OCI-LY1 (cell line): ENCODE measurements at regions not wholly inside any gene's neighbourhood (a gene's known extent, or its start where the extent isn't known, plus 50 kb on each side); places are given as distances from the start of the nearest gene placed in this dataset.

Source experiments
- CTCF ChIP-seq: fragments of 200-600 bp; sonication (generic), shearing (Covaris generic); IDR thresholded peaks from 2 replicates; pipeline ENCODE4 v1.5.1; 2017; ENCODE audit warnings: mild to moderate bottlenecking, antibody characterized with exemption, low read length, moderate library complexity, mixed read lengths
- EZH2 ChIP-seq: fragments of 200-600 bp; sonication (generic), shearing (Covaris generic); IDR thresholded peaks from 2 replicates; pipeline ENCODE4 v1.8.0; 2017; ENCODE audit warnings: borderline replicate concordance, mixed run types, mild to moderate bottlenecking, antibody characterized with exemption, low read length, moderate library complexity, mixed read lengths

GRCh38 chr2:525021-525420, 152.2 kb downstream of the TMEM18 start:
- TF ChIP-seq CTCF (no peak), EZH2 (no peak)
